ENCODE measurements at regions not wholly inside any gene's neighbourhood (a gene's known extent, or its start where the extent isn't known, plus 50 kb on each side); places are given as distances from the start of the nearest gene placed in this dataset.

DNA sequence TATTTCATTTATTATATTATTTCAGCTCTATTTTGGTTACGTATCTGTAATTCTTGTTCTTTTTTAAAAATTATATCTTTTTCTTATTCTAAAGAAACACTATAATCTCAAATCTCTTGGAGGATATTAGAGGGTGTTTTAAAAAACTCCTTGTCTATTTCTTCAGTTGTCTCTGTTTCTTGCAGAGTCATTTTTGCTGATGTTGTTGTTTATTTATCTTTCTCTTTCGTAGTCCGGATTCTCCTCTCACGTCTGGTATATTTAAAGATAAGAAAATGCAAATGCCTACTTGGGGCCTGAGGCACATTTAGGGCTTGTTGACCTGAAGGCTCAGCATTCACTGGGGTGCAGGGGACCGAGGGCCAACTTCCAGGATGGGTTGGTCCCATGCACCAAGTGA, 181.2 kb upstream of the CTBP2 start:
- Histone ChIP-seq H3K36me3 (replicated peaks in 1 of 2; ENCODE audit: control insufficient read depth in 1 of 2, insufficient read depth in 2 of 2, low read length in 1 of 2) (no peaks in the 10 kb centered on the region), H3K9me2 (no peaks in the 10 kb centered on the region), H3F3A (replicated peaks; ENCODE audit: insufficient read depth) (no peaks in the 10 kb centered on the region), H3K4me1 (ENCODE audit: control insufficient read depth in 1 of 2, insufficient read depth in 2 of 2, low read depth in 1 of 2, low read length in 1 of 2) (peaks cover 0 to 4% of the 10 kb centered on the region in 2 experiments; a peak in 2 of 4 replicates), H3K27ac (ENCODE audit: low read depth in 2 of 2, low read length in 1 of 2) (no peak overlapping the region), H3K27me3 (ENCODE audit: insufficient read depth) (no peaks in the 10 kb centered on the region), H3K79me2 (ENCODE audit: insufficient read depth) (no peaks in the 10 kb centered on the region), H3K9me3 (no peaks in the 10 kb centered on the region), H3K4me3 (ENCODE audit: low read depth in 2 of 2, low read length in 1 of 2) (no peak overlapping the region), H3K9ac (no peak overlapping the region), H3K4me2 (no peak overlapping the region), H4K20me1 (ENCODE audit: insufficient read depth) (no peaks in the 10 kb centered on the region), H2AFZ (ENCODE audit: low read depth) (no peak overlapping the region)
- POLR2A ChIA-PET = no interaction called here
- DNase-seq = no peak
- no peak for TF ChIP-seq GATA2 (CRISPR knock-in tag; IDR thresholded peaks at IDR 0.05)
- TF ChIP-seq MXI1 (IDR thresholded peaks at IDR 0.05; ENCODE audit: low read depth, low read length) = no peak
- TF ChIP-seq, protein P1, sequence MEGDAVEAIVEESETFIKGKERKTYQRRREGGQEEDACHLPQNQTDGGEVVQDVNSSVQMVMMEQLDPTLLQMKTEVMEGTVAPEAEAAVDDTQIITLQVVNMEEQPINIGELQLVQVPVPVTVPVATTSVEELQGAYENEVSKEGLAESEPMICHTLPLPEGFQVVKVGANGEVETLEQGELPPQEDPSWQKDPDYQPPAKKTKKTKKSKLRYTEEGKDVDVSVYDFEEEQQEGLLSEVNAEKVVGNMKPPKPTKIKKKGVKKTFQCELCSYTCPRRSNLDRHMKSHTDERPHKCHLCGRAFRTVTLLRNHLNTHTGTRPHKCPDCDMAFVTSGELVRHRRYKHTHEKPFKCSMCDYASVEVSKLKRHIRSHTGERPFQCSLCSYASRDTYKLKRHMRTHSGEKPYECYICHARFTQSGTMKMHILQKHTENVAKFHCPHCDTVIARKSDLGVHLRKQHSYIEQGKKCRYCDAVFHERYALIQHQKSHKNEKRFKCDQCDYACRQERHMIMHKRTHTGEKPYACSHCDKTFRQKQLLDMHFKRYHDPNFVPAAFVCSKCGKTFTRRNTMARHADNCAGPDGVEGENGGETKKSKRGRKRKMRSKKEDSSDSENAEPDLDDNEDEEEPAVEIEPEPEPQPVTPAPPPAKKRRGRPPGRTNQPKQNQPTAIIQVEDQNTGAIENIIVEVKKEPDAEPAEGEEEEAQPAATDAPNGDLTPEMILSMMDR (IDR thresholded peaks at IDR 0.05) = no peak
- no peak for TF ChIP-seq RFX5 (IDR thresholded peaks at IDR 0.05; ENCODE audit: low read length)
- TF ChIP-seq EZH2phosphoT487 (IDR thresholded peaks at IDR 0.05; ENCODE audit: borderline replicate concordance, low read depth) = no peak
- TF ChIP-seq, protein P2, sequence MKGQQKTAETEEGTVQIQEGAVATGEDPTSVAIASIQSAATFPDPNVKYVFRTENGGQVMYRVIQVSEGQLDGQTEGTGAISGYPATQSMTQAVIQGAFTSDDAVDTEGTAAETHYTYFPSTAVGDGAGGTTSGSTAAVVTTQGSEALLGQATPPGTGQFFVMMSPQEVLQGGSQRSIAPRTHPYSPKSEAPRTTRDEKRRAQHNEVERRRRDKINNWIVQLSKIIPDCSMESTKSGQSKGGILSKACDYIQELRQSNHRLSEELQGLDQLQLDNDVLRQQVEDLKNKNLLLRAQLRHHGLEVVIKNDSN (IDR thresholded peaks at IDR 0.05; ENCODE audit: borderline replicate concordance, low read depth) = no peak
- no peak for TF ChIP-seq NRF1 (IDR thresholded peaks at IDR 0.05; ENCODE audit: low read depth, low read length)
- TF ChIP-seq YY1 (IDR thresholded peaks at IDR 0.05; ENCODE audit: low read depth) = no peak
- TF ChIP-seq TEAD4 (IDR thresholded peaks at IDR 0.05; ENCODE audit: borderline replicate concordance, insufficient read depth) = no peak
- TF ChIP-seq CHD2 (IDR thresholded peaks at IDR 0.05; ENCODE audit: low read length, partially characterized antibody) = no peak
- TF ChIP-seq, protein P3, sequence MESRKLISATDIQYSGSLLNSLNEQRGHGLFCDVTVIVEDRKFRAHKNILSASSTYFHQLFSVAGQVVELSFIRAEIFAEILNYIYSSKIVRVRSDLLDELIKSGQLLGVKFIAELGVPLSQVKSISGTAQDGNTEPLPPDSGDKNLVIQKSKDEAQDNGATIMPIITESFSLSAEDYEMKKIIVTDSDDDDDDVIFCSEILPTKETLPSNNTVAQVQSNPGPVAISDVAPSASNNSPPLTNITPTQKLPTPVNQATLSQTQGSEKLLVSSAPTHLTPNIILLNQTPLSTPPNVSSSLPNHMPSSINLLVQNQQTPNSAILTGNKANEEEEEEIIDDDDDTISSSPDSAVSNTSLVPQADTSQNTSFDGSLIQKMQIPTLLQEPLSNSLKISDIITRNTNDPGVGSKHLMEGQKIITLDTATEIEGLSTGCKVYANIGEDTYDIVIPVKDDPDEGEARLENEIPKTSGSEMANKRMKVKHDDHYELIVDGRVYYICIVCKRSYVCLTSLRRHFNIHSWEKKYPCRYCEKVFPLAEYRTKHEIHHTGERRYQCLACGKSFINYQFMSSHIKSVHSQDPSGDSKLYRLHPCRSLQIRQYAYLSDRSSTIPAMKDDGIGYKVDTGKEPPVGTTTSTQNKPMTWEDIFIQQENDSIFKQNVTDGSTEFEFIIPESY (IDR thresholded peaks at IDR 0.05; ENCODE audit: borderline replicate concordance, low read depth) = no peak
- TF ChIP-seq, protein P4, sequence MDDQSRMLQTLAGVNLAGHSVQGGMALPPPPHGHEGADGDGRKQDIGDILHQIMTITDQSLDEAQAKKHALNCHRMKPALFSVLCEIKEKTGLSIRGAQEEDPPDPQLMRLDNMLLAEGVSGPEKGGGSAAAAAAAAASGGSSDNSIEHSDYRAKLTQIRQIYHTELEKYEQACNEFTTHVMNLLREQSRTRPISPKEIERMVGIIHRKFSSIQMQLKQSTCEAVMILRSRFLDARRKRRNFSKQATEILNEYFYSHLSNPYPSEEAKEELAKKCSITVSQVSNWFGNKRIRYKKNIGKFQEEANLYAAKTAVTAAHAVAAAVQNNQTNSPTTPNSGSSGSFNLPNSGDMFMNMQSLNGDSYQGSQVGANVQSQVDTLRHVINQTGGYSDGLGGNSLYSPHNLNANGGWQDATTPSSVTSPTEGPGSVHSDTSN (IDR thresholded peaks at IDR 0.05) = no peak
- no peak for TF ChIP-seq NFIC (IDR thresholded peaks at IDR 0.05; ENCODE audit: borderline replicate concordance)
- 50% methylated on average over 5 of the region's 5 CpGs for WGBS (ENCODE audit: low lambda C conversion rate)
- CTCF ChIA-PET = interaction anchor here (0.9 to 2.6 kb wide), 2 partner anchors 9 to 27 kb away, joined by 3 to 29 read pairs; no protein-coding TSS in a partner anchor

Measured in SK-N-SH (cell line).